Fibroblast of skin of scalp (primary cell): ENCODE measurements at regions not wholly inside any gene's neighbourhood (a gene's known extent, or its start where the extent isn't known, plus 50 kb on each side); places are given as distances from the start of the nearest gene placed in this dataset.

ENCODE experiments used
- DNase-seq: peaks from one replicate; pipeline ENCODE4 v3.0.0-alpha.2; 2013

DNA sequence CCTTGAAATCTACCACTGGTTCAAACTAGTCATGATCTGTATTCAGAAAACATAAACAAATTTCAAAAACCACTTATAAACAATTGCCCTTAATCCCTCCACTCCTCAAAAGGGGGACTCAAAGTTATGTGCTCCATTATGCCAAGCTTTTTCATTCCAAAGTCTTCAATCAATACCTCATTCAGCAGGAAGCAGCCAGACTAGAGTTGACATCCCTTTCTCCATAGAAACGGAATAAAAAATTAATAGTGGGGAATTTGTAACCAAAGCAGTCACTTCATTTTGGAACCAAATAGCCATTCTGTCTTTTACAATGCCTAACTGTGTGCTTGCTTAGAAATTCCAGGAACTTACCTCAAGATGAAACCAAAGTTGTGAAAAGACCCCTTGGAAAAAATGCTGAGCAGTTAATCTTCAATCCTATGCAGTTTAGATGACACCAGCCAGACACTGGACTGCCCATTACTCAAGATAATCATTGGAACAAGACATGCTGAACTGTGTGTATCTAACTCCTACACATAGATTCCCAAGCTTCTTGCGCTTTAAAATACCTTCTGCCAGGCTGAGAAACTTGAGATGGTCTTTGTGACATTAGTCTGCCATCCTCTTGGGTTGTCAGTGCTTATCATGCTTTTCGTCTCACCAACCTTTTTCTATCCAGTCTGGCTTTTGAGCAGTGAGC, 406.2 kb downstream of the PLOD2 start:
- no peak for DNase-seq

DNA sequence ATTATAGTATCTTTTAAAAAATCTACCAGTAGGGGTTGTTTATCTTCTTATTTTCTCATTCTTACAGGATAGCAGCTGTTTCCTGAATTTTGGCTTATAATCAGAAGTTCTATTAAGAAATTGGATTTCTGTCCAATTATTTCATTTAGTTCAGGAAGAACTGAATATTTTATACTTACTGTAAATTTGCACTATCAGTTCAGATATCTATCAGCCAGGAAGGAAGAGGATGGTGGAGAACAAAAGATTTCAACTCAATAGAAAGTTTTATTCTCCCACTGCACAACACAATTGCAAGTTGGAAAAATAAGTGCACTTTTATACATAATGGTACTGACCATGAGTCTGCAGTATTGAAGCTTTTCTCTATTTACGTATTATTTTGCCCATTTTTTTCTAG, 400.9 kb downstream of the PLOD2 start:
- no peak for DNase-seq

DNA sequence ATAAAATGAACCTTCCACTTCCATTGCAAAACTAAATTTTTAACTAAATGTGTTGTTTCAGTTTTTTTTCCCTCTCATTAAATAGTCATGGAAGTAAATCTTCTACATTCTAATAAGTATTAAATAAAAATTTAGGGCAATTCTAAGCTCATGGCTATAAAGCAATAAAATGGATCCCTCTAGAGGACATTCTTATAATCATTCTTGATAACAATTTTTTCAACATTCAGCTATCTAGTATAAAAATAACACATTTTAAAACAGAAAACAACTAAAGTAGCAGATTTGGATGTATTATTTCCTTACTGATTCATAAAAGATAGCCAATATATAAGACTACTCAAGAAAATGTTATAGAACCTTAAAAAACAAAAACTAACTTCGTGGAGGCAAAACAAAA, 393.1 kb downstream of the PLOD2 start:
- peak; percentile 6 for DNase-seq

DNA sequence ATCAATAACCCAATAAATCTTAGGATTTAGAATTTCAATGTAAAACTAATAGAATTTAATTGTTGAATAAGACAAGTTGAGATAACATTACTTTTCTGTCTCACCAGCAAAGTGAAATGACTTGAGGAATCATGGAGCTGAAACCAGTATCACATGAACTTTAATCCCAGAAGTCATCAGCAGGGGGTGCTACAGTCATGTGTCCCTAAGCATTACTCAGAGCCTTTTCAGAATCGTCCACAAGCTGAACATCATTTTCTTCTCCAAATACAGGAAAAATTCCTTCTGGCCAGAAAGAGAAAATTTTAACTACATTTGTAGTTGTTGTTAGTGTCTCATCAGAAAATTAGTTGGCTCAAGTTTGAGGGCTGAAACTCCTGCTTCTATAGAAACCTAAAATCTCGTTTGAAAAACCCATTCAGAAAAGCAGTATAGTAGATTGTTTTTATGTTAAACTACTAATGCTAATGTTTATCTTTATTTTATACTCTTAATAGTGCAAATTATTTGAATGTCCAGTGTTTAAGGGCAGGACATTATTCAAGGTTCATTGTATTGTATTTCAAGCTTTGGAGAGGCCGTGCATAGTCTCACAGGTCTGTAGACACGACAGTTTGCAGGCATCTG, 384.1 kb downstream of the PLOD2 start:
- DNase-seq = peak; percentile 69

DNA sequence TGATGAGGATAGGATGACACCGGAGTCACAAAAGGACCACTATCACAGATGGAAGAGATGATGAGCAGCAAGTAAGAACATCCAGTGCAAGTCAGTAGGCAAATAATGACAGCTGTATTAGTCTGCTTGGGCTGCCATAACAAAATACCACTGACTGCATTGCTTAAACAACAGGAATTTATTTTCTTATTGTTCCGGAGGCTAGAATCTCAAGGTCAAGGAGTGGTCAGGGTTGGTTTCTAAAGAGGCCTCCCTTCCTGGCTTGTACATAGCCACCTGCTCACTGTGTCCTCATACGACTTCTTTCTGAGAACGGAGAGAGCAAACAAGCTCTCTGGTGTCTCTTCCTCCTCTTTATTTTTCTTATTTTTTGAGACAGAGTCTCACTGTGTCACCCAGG, 380.7 kb downstream of the PLOD2 start:
- no peak for DNase-seq

DNA sequence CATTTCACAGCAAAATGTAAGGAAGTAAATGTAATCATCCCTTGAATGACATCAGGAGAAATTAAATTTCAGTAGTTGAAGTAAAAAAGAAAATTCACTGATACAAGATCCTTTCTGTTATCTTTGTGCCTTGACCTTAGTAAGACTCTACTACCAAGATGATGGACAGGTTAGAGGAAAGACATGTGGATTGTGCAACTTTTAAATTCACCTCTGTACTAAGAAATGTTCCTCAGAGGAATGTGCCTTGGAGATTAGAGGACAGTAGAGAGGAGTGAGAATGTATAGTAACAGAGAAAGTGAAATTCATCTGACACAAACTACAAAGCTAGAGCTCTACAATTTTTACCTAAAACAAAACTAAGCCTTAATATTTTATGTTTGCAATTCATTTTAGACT, 375.3 kb downstream of the PLOD2 start:
- DNase-seq = no peak

DNA sequence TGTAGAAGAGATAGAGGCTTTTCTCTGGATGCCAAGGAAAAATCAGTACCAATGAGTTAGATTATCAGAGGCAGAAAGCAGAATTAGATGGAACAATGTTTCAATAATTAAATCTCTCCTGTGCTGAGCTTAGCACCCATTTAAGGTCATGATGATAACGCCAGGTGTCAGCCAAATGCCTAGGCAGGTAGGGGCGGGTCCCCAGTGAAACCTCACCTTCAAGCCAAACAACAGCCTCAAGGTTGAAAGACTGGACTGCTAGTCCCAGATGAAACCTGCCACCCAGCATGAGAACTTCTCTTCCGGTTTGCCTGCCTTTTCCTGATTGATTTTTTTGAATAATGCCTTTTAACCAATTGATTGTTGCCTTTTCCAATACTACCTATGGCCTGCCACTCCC, 363.0 kb downstream of the PLOD2 start:
- no peak for DNase-seq

DNA sequence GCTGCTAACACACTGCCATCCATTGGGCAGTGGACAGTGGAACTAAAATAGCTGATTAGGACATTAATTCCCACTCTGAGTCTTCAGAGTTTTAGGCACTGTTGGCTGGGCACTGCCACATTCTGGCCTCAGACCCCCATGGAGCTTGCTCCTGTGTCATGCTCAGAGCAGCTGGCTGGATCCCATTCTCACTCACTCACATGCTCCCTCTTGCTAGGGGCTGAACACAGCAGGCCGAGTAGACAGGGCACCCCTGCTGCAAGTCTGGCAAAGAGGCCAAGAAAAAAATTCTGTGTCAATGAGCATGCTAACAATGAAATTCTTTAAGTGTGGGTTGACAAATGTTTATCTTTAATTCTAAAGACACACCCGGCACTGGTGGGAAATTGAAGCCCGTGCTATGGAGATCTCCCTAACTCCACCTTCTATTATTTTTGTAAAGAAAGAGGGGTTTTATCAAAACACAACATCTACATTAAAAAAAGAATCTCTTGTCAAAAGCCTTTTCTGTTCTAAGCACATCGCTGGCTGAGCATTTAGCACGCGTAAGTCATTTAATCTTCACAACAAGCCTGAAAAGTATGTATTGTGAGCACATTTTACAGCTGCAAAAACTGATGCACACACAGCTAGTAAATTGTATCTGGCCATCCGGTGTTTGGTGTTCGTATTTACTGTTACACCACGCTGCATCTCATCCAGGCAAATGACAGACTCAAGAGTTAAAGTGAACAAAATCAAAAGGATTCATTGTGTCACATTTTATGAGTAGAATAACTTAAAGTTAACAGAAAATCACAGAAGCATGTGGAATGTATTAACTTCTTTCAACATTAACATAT, 362.1 kb downstream of the PLOD2 start:
- peak; percentile 61 for DNase-seq

DNA sequence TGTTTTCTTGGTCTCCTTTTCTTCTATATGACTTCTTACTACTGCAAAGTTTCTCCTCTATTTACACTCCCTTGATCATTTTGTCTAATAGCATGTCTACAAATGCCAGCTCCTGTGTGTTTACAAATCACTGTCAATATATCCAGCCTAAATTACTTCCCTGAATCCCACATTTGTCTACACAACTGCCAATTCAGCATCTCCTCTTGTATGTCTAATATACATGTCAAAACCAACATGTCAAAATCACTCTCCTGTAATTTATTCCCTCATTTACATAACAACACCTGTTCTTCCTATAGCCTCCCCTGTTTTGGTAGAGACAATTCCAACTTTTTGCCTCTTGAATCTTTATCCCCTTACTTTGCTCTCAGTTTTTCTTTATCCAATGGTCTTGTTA, 359.3 kb downstream of the PLOD2 start:
- no peak for DNase-seq

DNA sequence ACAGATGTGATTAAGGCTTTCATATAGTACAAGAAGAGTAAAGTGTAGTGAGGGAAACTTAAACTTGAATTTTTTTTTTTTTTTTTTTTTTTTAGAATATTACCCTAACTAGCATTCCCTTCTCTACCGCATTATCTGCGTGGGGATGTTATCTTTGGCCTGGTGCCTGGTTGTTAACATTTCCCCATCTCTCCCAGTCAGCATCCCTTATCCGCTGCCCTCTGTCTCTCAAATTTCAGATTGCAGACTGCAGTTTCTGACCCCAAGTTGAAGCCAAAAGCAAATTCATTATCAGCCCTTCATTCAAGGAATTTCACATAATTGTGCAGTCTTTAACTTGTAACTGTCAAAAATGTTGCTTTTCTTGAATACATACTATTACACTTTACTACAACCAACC, 353.0 kb downstream of the PLOD2 start:
- DNase-seq = peak; percentile 65

DNA sequence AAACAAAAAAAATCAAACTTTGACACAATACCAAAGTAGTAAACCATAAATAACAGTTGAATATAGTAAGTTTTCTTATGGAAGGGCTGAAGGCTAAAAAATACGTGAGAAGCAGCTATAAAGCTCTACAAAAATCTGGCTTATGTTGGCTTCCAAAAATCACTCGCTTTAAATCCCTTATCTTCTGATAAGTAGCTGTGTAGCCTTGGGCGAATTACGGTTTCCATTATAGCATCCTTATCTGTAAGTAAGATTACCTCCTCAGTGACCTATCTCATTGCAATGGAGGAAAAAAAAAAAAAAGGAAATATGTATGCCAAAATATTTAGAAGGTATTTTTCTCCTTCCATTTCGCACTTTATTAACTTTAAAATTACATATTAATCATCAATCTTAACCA, 348.6 kb downstream of the PLOD2 start:
- DNase-seq = no peak

DNA sequence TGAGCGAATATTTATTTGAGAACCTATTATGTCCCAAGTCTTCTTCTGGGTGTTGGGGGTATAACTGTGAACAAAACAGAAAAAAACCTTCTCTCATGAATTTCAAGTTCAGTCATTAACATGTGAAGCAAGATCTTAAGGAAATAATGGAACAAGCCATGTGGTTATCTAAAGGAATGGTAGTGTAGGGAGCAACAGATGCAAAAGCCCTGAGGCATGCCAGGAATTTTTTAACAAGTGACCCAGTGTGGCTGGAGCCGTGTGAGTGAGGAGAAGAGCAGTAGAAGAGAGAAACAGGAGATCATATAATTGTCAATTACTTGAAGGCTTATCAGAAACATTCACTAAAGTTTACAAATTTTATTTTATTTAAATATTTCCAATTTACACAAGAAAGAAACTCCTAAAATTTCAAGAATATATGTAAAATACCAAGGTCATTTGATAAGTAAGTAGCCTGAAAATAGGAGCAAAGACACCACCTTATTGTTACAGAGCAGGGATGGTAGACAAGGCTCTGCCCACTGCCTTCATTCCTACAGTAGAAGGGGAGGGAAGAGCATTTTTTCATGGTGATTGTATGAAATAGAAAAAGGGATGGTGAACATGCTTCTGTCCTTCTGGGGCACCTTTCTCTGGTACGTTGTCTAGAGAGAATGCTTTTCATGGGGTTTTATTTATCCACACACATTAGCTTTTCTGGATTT, 345.1 kb downstream of the PLOD2 start:
- DNase-seq = no peak

DNA sequence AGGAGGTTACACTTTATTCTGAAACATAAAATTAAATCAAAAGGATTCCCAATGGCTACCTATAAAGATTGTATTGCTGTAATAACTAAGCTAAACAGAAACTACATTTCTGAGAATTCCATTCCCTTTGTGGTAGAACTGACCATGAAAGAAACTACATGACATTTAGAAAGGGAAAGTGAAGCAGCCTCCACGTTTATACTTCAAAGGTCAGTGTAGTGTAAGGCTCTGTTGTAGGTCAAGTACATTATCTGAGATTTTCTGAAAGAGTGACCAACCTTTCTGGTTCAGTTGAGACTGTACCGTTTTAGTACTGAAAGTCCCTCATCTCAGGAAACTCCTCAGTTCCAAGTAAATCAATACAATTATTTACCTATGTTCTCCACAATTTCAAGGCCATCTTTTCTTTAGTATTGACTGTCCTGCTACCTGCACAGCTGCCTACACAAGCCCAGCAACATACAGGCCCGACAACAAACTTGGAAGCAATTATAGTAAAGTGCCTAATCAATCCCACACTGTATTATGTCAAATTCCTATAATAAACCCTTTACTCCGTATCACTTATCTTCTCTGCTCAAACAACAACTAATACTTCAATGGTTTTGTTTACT, 343.0 kb downstream of the PLOD2 start:
- no peak for DNase-seq

DNA sequence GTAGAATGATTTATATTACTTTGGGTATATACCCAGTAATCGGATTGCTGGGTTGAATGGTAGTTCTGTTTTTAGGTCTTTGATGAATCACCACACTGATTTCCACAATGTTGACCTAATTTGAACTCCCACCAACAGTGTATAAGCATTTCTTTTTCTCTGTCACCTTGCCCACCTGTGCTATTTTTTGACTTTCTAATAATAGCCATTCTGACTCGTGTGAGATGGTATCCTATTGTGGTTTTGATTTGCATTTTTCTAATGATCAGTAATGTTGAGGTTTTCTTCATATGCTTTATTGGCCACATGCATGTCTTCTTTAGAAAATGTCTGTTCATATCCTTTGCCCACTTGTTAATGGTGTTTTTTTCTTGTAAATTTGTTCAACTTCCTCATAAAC, 340.8 kb downstream of the PLOD2 start:
- peak; percentile 3 for DNase-seq

DNA sequence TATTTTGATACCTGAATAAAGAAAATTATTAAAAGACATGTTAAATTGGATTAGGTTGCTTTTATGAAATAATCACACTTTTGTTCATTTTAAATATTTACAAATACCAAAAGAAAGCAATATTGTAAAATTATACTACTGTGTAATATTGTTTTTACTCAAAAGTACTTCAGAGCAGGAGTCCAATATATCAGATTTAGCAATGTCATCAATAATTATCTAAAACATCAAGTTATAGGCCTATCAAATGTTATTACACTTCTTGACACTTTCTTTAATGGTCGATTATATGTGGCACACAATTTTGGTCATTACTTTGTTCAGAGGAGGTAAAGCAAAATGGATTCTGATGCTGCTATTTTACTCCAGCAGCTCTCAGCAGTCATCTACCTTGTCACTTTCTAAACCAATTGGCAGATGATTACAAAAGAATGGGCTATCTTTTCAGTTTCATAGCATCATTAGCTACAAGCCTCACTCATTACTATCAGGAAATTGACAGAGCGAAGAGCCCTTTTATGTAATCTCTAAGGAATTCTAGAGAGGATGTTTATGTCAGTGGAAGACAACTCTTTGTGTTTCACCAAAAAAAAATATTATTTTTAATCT, 318.6 kb downstream of the PLOD2 start:
- DNase-seq = no peak

DNA sequence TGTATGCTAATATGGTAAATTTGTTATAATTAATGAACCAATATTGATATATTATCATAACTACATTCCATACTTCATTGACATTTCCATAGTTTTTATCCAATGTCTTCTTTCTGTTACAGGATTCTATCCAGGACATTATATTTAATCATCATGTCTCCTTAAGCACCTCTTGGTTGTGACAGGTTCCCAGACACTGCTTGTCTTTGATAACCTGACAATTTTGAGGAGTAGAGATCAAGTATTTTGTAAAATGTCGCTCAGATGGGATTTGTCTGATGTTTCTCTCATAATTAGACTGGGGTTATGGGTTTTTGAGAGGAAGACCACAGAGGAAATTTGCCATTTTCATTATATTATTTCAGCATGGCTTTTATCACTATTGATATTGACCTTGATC, 317.4 kb downstream of the PLOD2 start:
- no peak for DNase-seq

DNA sequence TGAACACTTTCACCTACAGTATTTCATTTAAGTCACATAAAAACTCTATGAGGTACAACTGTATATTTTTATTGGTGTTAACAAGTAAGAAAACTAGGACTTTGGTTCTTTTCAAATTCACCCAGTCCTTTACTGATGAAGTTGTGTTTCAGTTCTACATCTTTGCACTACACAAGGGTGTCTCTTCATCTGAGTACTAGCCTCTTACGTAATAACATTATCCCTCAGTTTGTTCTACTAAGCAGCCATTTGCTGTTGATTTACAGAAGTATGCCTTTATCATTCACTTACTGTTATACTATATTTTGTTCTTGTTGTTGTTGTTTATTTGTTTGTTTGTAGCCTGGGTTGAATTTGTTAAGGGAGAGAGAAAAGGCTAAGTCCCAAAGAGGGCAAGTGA, 311.9 kb downstream of the PLOD2 start:
- DNase-seq = no peak

DNA sequence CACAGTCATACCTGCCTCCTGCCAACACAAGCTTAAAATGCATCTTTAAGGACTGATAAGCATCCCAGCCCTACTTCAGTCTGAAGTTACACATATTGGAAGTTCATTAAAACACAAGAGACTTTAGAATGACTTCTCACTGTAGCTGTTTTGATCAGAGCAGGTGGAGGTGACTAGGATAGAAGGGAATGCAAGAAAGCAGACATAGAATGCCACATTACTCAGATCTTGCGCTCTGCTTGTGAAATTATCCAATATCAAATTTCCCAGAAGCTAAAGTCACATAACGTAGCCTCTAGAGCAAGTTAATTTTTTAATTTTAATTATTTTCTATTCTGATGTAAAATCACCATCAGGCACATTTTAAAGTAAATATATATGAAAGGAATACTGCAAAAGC, 306.5 kb downstream of the PLOD2 start:
- DNase-seq = no peak

DNA sequence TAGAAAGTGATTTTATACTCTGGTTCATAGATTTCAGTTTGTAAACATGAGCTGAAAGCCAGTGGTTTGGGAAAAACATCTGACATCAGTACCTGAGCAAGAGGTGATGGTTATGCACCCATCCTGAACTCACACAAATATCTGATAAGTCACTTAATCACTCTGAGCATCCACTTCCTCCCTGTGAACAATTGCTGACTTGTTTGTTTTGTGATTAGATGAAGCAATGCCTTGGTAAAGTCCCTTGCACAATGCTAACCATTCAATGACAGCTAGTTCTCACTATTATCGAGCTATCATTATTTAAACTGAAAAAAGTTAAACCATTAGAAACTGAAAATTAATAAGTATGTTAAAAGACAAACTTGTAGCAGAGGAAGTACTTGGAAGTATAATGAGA, 303.0 kb downstream of the PLOD2 start:
- no peak for DNase-seq

DNA sequence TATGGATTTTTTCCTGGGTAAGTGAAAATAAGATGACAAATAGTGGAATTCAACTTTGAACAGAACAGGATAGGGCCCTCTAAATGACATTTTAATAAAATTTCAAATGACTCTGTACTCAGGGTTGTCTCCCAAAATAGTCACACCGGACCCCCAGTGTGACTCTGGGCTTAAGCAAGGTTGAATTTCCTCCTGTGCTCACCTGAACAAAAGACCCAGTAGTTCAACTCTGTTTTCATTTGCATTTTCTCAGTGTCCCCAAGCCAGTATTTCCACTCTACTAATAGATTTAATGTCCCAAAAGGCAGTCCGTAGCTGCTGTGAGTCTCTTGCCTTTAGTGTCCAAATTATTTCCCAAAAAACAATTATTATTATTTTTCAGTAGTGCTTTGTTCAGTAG, 296.6 kb downstream of the PLOD2 start:
- no peak for DNase-seq

DNA sequence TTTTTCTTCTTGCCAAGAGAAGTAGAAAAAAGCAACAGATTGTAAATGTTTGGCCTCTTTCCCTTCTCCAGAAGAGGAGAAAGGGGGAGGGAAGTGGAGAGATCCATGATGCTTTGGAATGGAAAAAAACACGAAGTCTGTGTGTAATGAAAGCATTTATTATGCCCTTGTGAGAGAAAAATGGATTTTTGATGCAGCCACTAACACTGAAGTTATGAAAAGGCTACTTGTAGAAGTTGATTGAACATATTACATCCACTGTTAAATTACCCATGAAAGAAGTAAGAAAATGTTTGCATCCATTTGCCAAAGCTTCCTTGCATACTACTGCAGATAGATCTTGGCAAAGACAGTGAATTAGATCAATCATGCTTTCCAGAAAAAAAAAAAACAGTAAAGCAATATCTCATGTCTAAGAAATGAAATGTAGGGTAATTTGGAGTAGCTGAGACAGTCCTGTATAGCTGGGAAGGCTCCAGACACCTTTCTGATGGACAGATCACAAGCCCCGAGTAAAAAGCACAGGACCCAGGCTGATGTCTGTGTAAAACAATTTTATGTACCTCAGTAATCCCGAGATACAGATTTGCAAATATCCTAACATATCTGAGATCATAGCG, 295.5 kb downstream of the PLOD2 start:
- DNase-seq = no peak

DNA sequence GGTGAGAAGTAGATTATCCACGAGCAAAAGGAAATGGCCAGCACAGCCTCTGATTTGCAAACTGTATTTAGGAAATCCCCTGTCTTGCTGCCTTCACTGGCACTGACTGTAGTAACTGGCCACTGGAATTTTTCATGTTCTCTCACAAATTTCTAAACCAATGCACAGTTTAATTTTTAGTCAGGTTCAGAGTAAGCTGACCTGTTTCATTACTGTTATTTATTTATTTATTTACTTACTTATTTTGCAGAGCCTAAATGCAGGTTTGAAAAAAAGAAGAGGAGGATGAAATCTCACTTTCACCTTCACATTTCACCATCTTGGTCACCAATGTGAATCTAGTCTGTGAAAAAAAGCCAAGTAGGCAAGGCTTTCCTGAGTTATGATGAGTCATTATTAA, 291.0 kb downstream of the PLOD2 start:
- DNase-seq = no peak
